Pulmonary artery endothelial cell (primary cell): ENCODE measurements at regions not wholly inside any gene's neighbourhood (a gene's known extent, or its start where the extent isn't known, plus 50 kb on each side); places are given as distances from the start of the nearest gene placed in this dataset.

Experiments used
- DNase-seq: peaks from one replicate; pipeline ENCODE4 v3.0.0-alpha.2; 2011; ENCODE audit warnings: low read depth, low spot score

- no peak for DNase-seq
These were observed 900.8 kb downstream of the SLC4A3 start for GRCh38 chr2:220528180-220528675.

- DNase-seq, result no peak
These were observed 903.8 kb downstream of the SLC4A3 start for GRCh38 chr2:220531216-220531615.

- DNase-seq, result no peak
These were observed 906.1 kb downstream of the SLC4A3 start for GRCh38 chr2:220533485-220533884.

DNA sequence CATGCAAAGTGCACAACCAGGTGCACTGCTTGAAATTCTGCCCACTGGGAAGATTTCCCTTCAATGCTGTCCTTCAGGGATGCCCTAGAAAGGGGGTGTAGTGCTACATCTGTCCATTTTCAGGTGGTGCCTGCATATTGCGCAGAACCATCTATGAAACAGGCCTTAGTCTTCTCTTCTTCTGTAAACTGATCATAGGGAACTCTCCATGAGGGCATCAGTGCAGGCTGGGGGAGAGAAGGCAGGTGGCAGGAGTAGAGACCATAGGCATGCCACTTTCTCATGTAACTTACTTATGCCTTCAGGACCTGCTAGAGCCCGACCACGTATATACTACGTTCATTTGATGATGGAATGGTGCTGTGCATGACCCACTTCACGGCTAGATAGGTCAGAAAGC is 912.1 kb downstream of the SLC4A3 start:
- no peak for DNase-seq

GRCh38 chr2:220544049-220544448 is 916.6 kb downstream of the SLC4A3 start:
- no peak for DNase-seq

DNA sequence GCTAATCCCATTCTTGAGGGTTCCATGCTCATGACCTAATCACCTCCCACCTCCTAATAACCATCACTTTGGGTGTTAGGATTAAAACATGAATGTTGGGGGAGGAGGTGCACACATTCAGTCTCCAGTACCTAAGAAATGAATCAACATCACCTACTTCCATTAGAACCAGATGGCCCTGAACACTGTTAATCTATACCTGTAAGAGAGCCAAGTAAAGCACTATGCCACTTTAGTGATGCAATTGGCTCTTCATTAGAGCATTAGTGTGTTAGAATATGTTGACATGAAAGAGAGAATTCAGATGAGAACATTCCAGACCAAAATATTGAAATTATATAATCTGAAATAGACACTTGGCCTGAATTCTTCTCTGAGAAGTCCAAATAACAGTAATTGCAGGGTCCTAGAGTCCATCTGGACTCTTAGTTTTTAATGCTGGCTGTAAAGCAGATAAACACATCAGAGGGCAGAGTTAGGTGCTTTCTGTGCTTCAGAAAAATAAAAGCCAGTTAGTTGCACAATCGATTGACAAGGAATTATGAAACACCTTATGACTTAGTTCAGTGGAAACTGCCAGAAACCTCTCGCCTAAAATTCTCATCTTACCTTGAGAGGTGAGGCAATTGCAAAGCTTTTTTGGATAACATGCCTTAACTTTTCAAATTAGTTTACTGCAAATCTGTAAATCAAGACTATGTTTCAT is 923.7 kb downstream of the SLC4A3 start:
- no peak for DNase-seq

DNA sequence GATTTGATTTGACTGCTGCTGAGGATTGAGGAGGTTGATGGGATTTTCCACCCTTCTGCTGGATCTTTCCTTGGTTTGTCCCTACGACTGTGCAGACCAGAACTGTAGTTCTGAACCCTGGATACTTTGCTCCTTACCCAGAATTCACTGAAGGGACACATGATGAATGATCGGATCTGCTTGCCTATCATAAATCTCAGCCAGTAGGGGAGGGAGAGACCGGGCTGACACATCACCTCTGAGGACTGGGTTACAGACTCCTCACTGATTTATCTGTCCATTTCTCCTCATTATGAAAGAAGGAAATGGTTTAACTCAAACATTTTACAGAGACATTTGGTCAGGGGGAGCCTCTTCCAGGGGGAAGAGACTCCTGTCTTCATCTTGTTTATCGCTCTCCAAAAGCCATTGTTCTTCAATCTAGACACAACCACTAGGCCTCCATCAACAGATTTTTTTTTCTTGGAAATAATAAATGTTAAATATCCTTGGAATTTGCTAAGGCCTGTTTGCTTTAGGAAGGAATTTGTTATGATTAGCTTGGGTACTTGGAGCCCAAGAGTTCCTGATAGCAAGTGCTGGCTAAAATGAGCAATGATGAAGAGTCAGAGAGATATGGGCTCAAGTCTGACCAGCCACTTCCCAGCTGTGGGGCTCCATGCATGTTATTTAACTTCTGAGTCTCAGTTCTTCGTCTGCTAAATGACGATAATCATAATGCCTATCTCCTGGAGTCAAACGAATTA is 925.5 kb downstream of the SLC4A3 start:
- DNase-seq, result no peak

- DNase-seq, result no peak
These were observed 928.7 kb downstream of the SLC4A3 start for GRCh38 chr2:220555961-220556630.

DNA sequence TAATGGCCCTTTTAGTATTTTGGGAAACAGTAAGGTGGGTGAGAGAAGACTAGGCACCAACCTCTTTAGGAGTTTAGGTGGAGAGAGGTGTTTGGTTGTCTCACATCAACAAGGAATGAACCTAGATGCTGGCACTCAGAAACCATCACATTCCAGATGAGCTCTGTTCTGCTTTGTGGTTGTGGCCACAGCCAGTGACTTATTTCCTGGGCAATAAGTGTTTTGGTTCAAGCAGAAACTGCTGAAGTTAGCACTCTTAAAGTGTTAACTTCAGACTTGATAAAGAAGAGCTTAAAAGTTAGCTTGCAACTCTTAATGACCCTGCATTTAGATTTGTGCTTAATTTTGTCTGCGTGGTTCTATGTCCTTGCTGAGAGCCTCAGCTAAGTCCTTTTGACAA is 929.2 kb downstream of the SLC4A3 start:
- no peak for DNase-seq

DNA sequence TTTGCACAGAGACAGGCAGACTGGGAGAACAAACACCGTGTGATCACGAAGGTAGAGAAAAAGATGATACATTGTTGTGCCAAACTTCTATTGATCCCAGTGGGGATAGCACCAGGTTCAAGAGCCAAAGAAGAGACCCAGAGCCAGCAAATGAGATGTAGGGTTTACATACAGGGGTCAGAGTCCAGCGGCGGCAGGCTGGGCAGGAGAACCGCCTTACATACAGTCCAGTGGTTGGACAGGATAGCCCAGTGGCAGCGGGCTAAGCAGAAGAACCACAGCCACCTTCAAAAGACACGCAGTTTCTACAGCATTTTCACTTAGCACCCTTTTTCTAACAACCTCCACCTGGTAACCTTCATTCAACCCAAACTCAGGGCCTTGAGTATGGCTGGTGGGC is 932.8 kb downstream of the SLC4A3 start:
- DNase-seq, result no peak

GRCh38 chr2:220562375-220563140 is 935.1 kb downstream of the SLC4A3 start:
- DNase-seq, result no peak

DNA sequence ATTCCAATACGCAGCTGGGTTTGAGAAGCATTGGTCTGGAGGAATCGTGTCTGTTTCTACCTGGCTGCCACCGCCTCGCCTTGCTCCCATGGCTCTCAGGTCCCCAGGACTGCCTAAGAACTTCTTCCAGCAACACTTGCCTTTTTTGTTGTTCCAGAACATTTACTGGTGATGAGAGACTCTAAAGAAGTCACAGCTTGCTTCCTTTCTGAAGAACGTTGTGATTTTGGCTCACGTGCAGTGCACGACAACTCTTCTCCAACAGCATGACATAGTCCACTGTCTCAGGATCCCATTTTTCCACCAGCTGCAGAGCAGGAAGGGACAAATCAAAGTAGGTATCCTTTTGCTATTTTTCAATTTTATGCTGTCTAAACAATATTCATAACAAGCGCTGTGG is 940.9 kb downstream of the SLC4A3 start:
- DNase-seq, result no peak

DNA sequence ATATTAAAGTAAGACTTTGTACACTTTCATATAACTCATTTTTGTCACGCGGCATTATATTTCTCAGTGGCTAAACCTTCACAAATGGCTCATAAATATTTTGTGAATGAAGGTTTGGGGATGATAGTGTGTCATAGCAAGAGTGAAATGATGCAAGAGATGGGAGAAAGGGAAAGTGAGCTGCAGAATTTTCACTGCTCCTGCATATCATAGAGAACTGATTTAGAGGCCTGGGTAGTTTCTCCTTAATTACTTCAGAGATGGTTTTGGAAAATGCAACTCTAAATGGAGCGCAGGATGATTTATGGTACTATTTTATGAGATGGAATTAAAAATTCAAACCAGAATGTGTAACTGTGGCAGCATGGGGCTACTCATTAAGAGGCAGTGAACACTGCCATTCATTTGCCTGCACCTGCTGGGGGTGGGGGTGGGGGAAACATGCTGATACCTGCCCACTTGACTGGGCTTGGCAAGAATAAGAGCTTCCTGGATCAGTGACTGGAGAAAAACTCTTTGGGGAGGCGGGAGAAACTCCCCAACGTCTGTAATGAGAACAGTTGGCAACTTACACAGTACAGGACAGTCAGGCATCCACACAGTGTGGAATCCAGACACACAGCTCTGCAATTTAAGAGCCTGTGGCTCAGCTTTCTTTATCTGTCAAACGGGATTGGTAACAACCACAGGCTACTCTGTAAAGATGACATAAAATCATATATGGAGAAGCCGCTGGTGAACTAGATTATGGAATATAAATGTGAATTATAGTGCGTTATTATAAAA is 941.9 kb downstream of the SLC4A3 start:
- no peak for DNase-seq

DNA sequence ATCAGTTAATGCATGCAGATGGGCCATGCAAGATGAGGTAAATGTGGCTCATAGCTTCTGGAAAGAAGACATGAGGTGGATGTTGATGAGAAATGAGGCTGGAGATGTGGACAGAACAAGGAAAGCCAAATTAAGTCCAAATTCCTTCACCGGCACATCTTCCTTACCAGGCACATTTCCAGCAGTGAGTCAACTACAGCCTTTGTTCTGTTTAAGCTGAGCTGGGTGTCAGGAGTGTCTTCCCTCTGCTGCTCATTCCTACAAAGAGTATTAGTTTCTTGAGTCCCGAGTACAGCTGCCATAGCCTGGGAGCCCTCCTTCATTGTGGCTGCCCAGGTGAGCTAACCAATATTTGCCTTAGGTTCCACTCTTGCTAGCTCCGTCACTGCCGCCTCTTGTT is 945.0 kb downstream of the SLC4A3 start:
- no peak for DNase-seq

- DNase-seq, result no peak
These were observed 946.6 kb downstream of the SLC4A3 start for GRCh38 chr2:220574038-220574437.

DNA sequence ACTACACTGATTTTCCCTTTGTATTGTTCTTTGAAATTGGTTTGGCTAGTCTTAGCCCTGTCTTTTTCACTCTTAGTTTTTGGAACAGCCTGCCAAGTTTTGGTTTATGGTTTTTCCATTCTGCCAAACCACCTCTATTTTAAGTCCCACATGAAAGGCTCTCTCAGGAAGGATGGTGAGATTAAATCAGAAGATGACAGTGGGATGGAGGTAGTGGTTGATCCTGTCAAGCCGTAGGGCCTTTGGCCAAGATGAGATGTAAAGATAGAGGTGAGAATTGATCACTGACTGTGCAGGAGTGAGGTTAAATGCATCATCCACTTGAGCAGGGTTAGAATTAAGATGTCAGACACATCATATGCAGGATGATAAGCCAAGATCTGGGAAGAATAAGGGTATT is 948.5 kb downstream of the SLC4A3 start:
- no peak for DNase-seq

- DNase-seq, result no peak
These were observed 952.0 kb downstream of the SLC4A3 start for GRCh38 chr2:220579452-220579851.

- DNase-seq, result no peak
These were observed 952.7 kb downstream of the SLC4A3 start for GRCh38 chr2:220580113-220580512.

- no peak for DNase-seq
These were observed 956.3 kb downstream of the SLC4A3 start for GRCh38 chr2:220583725-220584124.

GRCh38 chr2:220585241-220585640 is 957.8 kb downstream of the SLC4A3 start:
- DNase-seq, result no peak

DNA sequence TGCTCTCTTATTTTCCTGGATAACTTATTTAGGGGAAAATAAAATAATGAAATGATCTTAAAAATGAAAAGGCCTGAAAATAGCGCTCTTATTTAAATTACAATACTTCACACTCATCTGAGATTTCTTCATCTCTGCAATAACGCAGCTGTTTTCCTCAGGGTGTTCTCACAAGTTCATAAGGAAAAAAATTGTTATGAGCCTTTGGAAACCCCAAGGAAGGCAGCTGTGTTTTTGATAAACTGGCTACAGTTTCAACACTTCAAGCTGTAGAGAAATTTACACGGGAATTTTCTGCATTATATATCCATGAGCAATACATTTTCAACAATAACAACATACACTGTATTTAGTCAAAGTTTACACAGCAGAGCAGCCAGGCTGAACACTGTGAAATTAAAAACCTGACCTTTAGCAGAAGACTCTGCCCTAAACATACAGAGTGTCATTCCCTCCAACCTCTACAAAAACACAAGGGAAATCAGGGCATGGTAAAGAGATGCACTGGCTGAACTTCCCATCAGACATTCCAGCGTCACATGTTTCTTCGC is 959.6 kb downstream of the SLC4A3 start:
- DNase-seq, result no peak
